Kidney epithelial cell (primary cell): ENCODE measurements at regions not wholly inside any gene's neighbourhood (a gene's known extent, or its start where the extent isn't known, plus 50 kb on each side); places are given as distances from the start of the nearest gene placed in this dataset.
A peak's percentile ranks its signal among the peaks of the same experiment; 100 is the strongest.

Experiments
- DNase-seq: peaks from one replicate; pipeline ENCODE4 v3.0.0-alpha.2; 2010; ENCODE audit warnings: low read depth
- H3K27me3 ChIP-seq: 2 replicates; pipeline ENCODE4 v1.6.0; 2011; ENCODE audit warnings: low read length; ENCODE audit not compliant: control insufficient read depth, insufficient read depth
- H3K36me3 ChIP-seq: 2 replicates; pipeline ENCODE4 v1.5.1; 2011; ENCODE audit warnings: low read length; ENCODE audit not compliant: control insufficient read depth, insufficient read depth
- H3K4me3 ChIP-seq: 2 replicates; pipeline ENCODE4 v1.5.1; 2011; ENCODE audit warnings: low read depth, mild to moderate bottlenecking, control low read depth, low read length
- TF ChIP-seq, protein P1 (sequence below): IDR thresholded peaks from 2 replicates; pipeline ENCODE4 v1.5.1; 2011; ENCODE audit warnings: mild to moderate bottlenecking, moderate library complexity, low read length, control low read depth, inconsistent platforms; ENCODE audit not compliant: insufficient read depth, poor library complexity, severe bottlenecking

DNA sequence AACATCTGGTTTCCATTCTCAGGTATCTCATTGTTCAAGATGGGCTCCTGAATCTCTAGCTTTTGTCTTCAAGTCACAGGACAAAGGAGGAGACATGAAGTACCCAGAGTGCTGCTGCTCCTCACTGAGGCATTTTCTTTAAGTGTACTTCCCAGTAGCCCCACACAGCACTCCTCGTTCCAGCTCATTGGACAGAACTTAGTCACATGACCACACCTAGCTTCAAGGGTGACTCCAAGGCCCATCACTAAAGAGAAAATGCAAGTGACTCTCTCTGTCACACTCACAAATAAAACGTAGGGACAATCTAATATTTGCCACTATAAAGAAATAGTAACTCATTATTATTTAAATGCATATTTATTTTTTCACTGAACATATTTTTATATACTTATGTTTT lies 58.3 kb upstream of the NEUROD6 start:
- TF ChIP-seq, protein P1, sequence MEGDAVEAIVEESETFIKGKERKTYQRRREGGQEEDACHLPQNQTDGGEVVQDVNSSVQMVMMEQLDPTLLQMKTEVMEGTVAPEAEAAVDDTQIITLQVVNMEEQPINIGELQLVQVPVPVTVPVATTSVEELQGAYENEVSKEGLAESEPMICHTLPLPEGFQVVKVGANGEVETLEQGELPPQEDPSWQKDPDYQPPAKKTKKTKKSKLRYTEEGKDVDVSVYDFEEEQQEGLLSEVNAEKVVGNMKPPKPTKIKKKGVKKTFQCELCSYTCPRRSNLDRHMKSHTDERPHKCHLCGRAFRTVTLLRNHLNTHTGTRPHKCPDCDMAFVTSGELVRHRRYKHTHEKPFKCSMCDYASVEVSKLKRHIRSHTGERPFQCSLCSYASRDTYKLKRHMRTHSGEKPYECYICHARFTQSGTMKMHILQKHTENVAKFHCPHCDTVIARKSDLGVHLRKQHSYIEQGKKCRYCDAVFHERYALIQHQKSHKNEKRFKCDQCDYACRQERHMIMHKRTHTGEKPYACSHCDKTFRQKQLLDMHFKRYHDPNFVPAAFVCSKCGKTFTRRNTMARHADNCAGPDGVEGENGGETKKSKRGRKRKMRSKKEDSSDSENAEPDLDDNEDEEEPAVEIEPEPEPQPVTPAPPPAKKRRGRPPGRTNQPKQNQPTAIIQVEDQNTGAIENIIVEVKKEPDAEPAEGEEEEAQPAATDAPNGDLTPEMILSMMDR, result no peak
- H3K4me3 ChIP-seq, result no peak overlapping the region
- no peak for DNase-seq

DNA sequence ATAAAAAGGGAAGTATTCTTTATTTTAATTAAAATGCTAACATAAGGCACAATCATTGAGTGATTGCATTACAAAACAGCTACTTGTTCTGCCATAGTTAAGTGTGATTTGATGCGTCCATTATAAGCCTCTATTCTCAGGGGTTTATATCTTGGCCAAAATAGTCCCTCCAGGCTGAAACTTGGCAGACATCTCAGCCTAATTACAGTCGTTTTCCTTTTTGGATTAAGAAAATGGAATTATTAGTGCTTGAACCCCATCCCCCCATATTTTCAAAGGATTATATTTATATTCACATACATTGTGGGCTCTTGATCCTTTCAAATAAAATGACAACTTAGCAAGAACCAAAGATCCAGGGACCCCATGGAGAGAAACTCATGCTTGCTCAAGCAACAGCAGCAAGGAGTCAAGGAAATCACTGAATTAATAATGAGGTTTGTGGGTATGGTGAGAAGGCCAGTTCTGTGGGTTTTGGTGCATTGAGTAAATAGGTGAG lies 66.7 kb upstream of the NEUROD6 start:
- TF ChIP-seq, protein P1, result no peak
- DNase-seq, result no peak
- H3K4me3 ChIP-seq, result no peak overlapping the region
- H3K36me3 ChIP-seq, result no peaks in the 10 kb centered on the region
- H3K27me3 ChIP-seq, result no peaks in the 10 kb centered on the region

More for the DNA sequence above, 58.3 kb upstream of the NEUROD6 start:
- Histone ChIP-seq H3K36me3 (no peaks in the 10 kb centered on the region), H3K27me3 (no peaks in the 10 kb centered on the region)

DNA sequence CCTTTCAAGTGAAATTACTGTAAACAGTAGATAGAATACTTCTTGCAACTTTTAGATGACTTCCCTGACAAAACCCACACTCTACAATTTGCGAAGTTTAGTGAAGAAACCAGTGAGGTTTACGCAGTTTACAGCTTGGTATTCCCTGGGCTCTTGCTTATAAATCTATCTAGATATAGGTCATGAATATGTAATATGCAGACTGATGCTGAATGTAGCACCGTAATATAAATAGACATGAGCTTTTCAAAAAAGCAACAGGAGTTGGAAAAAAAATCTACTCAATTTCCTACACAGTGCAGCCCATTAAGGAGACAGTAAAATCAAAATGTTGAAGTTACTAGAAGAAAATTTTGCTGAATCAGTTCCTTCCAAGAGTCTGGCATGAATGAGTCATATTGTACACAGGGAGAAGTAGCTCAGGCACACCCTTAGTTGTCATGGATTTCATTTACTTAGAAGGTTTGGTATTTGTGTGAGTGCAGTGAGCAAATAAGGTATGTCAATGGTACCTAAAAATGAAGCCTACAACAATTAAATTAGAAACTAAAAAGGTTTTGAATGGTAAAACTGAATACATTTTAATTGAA lies 67.7 kb upstream of the NEUROD6 start:
- Histone ChIP-seq H3K36me3 (no peaks in the 10 kb centered on the region), H3K27me3 (no peaks in the 10 kb centered on the region), H3K4me3 (no peak overlapping the region)
- peak; percentile 77 for DNase-seq
- TF ChIP-seq, protein P1, result no peak

DNA sequence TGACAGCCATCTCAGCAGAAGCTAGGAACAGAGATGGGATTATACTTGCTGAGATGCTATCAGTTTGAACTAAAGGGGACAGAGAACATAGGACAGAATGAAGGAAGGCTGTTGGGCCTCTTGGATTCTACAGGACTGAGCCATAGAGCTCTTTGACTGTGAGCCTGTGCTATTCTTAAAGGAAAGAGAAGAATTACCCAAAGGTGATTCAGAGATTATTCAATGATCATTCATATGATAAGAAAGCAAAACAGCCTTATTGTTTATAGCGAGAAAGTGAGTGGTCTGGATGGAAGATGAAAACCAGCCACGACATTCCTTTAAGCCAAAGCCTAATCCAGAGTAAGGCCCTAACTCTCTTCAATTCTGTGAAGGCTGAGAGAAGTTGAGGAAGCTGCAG lies 69.7 kb upstream of the NEUROD6 start:
- Histone ChIP-seq H3K4me3 (no peak overlapping the region), H3K36me3 (no peaks in the 10 kb centered on the region), H3K27me3 (no peaks in the 10 kb centered on the region)
- no peak for DNase-seq
- TF ChIP-seq, protein P1, result no peak

DNA sequence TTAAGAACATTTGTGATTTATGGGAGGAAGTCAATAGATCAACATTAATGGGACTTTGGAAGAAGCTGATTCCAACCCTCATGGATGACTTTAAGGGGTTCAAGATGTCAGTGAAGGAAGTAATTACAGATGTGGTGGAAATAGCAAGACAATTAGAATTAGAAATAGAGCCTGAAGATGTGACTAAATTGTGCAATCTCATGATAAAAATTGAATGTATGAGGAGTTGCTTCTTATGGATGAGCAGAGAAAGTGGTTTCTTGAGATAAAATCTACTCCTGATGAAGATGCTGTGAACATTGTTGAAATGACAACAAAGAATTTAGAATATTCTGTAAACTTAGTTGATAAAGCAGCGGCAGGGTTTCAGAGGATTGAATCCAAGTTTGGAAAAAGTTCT lies 70.9 kb upstream of the NEUROD6 start:
- TF ChIP-seq, protein P1, result no peak
- Histone ChIP-seq H3K36me3 (no peaks in the 10 kb centered on the region), H3K4me3 (no peak overlapping the region), H3K27me3 (no peaks in the 10 kb centered on the region)
- DNase-seq, result no peak

DNA sequence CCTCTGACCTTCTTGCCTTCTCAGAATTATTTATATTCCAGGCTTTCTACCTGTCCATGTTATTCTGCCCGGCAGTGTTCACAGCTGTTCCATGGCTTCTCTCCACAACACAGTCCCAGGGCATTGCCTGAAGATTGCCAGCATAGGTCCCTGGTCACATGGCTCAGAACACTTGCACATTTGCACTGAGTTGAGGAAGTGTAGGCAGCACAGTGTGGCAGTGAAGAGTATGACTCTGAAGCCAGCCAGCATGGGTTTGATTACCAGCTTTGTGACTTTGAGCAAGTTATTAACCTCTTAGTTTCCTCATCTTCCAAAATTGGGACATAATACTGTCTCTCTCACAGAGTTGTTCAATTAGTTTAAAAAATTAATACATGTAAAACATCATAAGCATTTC lies 73.2 kb upstream of the NEUROD6 start:
- Histone ChIP-seq H3K4me3 (no peak overlapping the region), H3K27me3 (no peaks in the 10 kb centered on the region), H3K36me3 (no peaks in the 10 kb centered on the region)
- DNase-seq, result no peak
- TF ChIP-seq, protein P1, result no peak
